ENCODE measurements at regions not wholly inside any gene's neighbourhood (a gene's known extent, or its start where the extent isn't known, plus 50 kb on each side); places are given as distances from the start of the nearest gene placed in this dataset.

- H3K27me3 ChIP-seq (ENCODE audit: control insufficient read depth in 3 of 3, insufficient read depth in 3 of 3, low read length in 3 of 3) = no peaks in the 10 kb centered on the region
- no peaks in the 10 kb centered on the region for H3K36me3 ChIP-seq (ENCODE audit: control insufficient read depth in 3 of 3, insufficient read depth in 3 of 3, low read length in 3 of 3)
- no peak overlapping the region for H3K27ac ChIP-seq (ENCODE audit: low read depth, low read length)
- H3K4me3 ChIP-seq (ENCODE audit: low read length in 3 of 3) = no peak overlapping the region
- H3K9me3 ChIP-seq (ENCODE audit: control insufficient read depth in 3 of 3, low read length in 3 of 3) = no peaks in the 10 kb centered on the region
- no peak overlapping the region for H3K9ac ChIP-seq (ENCODE audit: low read depth in 1 of 3, low read length in 3 of 3)
- H3K4me1 ChIP-seq (ENCODE audit: control insufficient read depth in 3 of 3, insufficient read depth in 3 of 3, low read length in 3 of 3) = peaks cover 7 to 26% (median 15%) of the 10 kb centered on the region in 3 donors
Measured at GRCh38 chr19:46911456-46911855, 50.7 kb downstream of the ARHGAP35 start.

- H3K27ac ChIP-seq (ENCODE audit: low read depth, low read length) = peak overlapping the region; percentile 12
- no peak overlapping the region for H3K4me3 ChIP-seq (ENCODE audit: low read length in 3 of 3)
- no peaks in the 10 kb centered on the region for H3K27me3 ChIP-seq (ENCODE audit: control insufficient read depth in 3 of 3, insufficient read depth in 3 of 3, low read length in 3 of 3)
- peaks cover 0 to under 1% (median 0%) of the 10 kb centered on the region in 3 donors for H3K36me3 ChIP-seq (ENCODE audit: control insufficient read depth in 3 of 3, insufficient read depth in 3 of 3, low read length in 3 of 3)
- no peaks in the 10 kb centered on the region for H3K9me3 ChIP-seq (ENCODE audit: control insufficient read depth in 3 of 3, low read length in 3 of 3)
- H3K4me1 ChIP-seq (ENCODE audit: control insufficient read depth in 3 of 3, insufficient read depth in 3 of 3, low read length in 3 of 3) = peaks cover 7 to 20% (median 15%) of the 10 kb centered on the region in 3 donors
- H3K9ac ChIP-seq (ENCODE audit: low read depth in 1 of 3, low read length in 3 of 3) = no peak overlapping the region
Measured at GRCh38 chr19:46913198-46913851, 52.5 kb downstream of the ARHGAP35 start.

- Histone ChIP-seq H3K9ac (ENCODE audit: low read depth in 1 of 3, low read length in 3 of 3) (peak overlapping the region in 2 of 3 donors; percentile 1 to 32), H3K4me3 (ENCODE audit: low read length in 3 of 3) (no peak overlapping the region), H3K27me3 (ENCODE audit: control insufficient read depth in 3 of 3, insufficient read depth in 3 of 3, low read length in 3 of 3) (no peaks in the 10 kb centered on the region), H3K4me1 (ENCODE audit: control insufficient read depth in 3 of 3, insufficient read depth in 3 of 3, low read length in 3 of 3) (peaks cover 4 to 18% (median 15%) of the 10 kb centered on the region in 3 donors), H3K9me3 (ENCODE audit: control insufficient read depth in 3 of 3, low read length in 3 of 3) (no peaks in the 10 kb centered on the region), H3K27ac (ENCODE audit: low read depth, low read length) (peak overlapping the region; percentile 12), H3K36me3 (ENCODE audit: control insufficient read depth in 3 of 3, insufficient read depth in 3 of 3, low read length in 3 of 3) (peaks cover 5 to 6% (median 6%) of the 10 kb centered on the region in 3 donors)
Measured at GRCh38 chr19:46913852-46914430, 53.1 kb downstream of the ARHGAP35 start.

GRCh38 chr19:46915386-46915785 is 54.6 kb downstream of the ARHGAP35 start:
- H3K4me1 ChIP-seq (ENCODE audit: control insufficient read depth in 3 of 3, insufficient read depth in 3 of 3, low read length in 3 of 3) = peaks cover 4 to 13% (median 12%) of the 10 kb centered on the region in 3 donors
- H3K9ac ChIP-seq (ENCODE audit: low read depth in 1 of 3, low read length in 3 of 3) = no peak overlapping the region
- no peak overlapping the region for H3K4me3 ChIP-seq (ENCODE audit: low read length in 3 of 3)
- no peaks in the 10 kb centered on the region for H3K9me3 ChIP-seq (ENCODE audit: control insufficient read depth in 3 of 3, low read length in 3 of 3)
- H3K36me3 ChIP-seq (ENCODE audit: control insufficient read depth in 3 of 3, insufficient read depth in 3 of 3, low read length in 3 of 3) = peaks cover 5 to 19% (median 15%) of the 10 kb centered on the region in 3 donors
- H3K27me3 ChIP-seq (ENCODE audit: control insufficient read depth in 3 of 3, insufficient read depth in 3 of 3, low read length in 3 of 3) = no peaks in the 10 kb centered on the region
- H3K27ac ChIP-seq (ENCODE audit: low read depth, low read length) = no peak overlapping the region

GRCh38 chr19:46917002-46917401 is 56.2 kb downstream of the ARHGAP35 start:
- no peaks in the 10 kb centered on the region for H3K9me3 ChIP-seq (ENCODE audit: control insufficient read depth in 3 of 3, low read length in 3 of 3)
- H3K27me3 ChIP-seq (ENCODE audit: control insufficient read depth in 3 of 3, insufficient read depth in 3 of 3, low read length in 3 of 3) = no peaks in the 10 kb centered on the region

GRCh38 chr19:46919324-46919723 is 58.5 kb downstream of the ARHGAP35 start:
- H3K9ac ChIP-seq (ENCODE audit: low read depth in 1 of 3, low read length in 3 of 3) = no peak overlapping the region
- H3K4me1 ChIP-seq (ENCODE audit: control insufficient read depth in 3 of 3, insufficient read depth in 3 of 3, low read length in 3 of 3) = peaks cover 5 to 7% (median 7%) of the 10 kb centered on the region in 3 donors
- no peaks in the 10 kb centered on the region for H3K27me3 ChIP-seq (ENCODE audit: control insufficient read depth in 3 of 3, insufficient read depth in 3 of 3, low read length in 3 of 3)
- peaks cover 8 to 34% (median 15%) of the 10 kb centered on the region in 3 donors for H3K36me3 ChIP-seq (ENCODE audit: control insufficient read depth in 3 of 3, insufficient read depth in 3 of 3, low read length in 3 of 3)
- H3K9me3 ChIP-seq (ENCODE audit: control insufficient read depth in 3 of 3, low read length in 3 of 3) = no peaks in the 10 kb centered on the region
- H3K4me3 ChIP-seq (ENCODE audit: low read length in 3 of 3) = no peak overlapping the region
- no peak overlapping the region for H3K27ac ChIP-seq (ENCODE audit: low read depth, low read length)

More at GRCh38 chr19:46917002-46917401, 56.2 kb downstream of the ARHGAP35 start:
- Histone ChIP-seq H3K4me3 (ENCODE audit: low read length in 3 of 3) (no peak overlapping the region), H3K9ac (ENCODE audit: low read depth in 1 of 3, low read length in 3 of 3) (no peak overlapping the region), H3K4me1 (ENCODE audit: control insufficient read depth in 3 of 3, insufficient read depth in 3 of 3, low read length in 3 of 3) (peaks cover 4 to 13% (median 12%) of the 10 kb centered on the region in 3 donors), H3K36me3 (ENCODE audit: control insufficient read depth in 3 of 3, insufficient read depth in 3 of 3, low read length in 3 of 3) (peaks cover 5 to 28% (median 15%) of the 10 kb centered on the region in 3 donors), H3K27ac (ENCODE audit: low read depth, low read length) (no peak overlapping the region)

GRCh38 chr19:46920362-46920761 is 59.6 kb downstream of the ARHGAP35 start:
- Histone ChIP-seq H3K9ac (ENCODE audit: low read depth in 1 of 3, low read length in 3 of 3) (no peak overlapping the region), H3K4me3 (ENCODE audit: low read length in 3 of 3) (no peak overlapping the region), H3K36me3 (ENCODE audit: control insufficient read depth in 3 of 3, insufficient read depth in 3 of 3, low read length in 3 of 3) (peaks cover 8 to 34% (median 15%) of the 10 kb centered on the region in 3 donors), H3K4me1 (ENCODE audit: control insufficient read depth in 3 of 3, insufficient read depth in 3 of 3, low read length in 3 of 3) (peaks cover 15 to 18% (median 16%) of the 10 kb centered on the region in 3 donors), H3K9me3 (ENCODE audit: control insufficient read depth in 3 of 3, low read length in 3 of 3) (no peaks in the 10 kb centered on the region), H3K27me3 (ENCODE audit: control insufficient read depth in 3 of 3, insufficient read depth in 3 of 3, low read length in 3 of 3) (no peaks in the 10 kb centered on the region), H3K27ac (ENCODE audit: low read depth, low read length) (no peak overlapping the region)

GRCh38 chr19:46921071-46921470 is 60.3 kb downstream of the ARHGAP35 start:
- H3K9ac ChIP-seq (ENCODE audit: low read depth in 1 of 3, low read length in 3 of 3) = no peak overlapping the region
- no peak overlapping the region for H3K4me3 ChIP-seq (ENCODE audit: low read length in 3 of 3)
- H3K4me1 ChIP-seq (ENCODE audit: control insufficient read depth in 3 of 3, insufficient read depth in 3 of 3, low read length in 3 of 3) = peaks cover 21 to 25% (median 22%) of the 10 kb centered on the region in 3 donors
- H3K27me3 ChIP-seq (ENCODE audit: control insufficient read depth in 3 of 3, insufficient read depth in 3 of 3, low read length in 3 of 3) = no peaks in the 10 kb centered on the region
- H3K36me3 ChIP-seq (ENCODE audit: control insufficient read depth in 3 of 3, insufficient read depth in 3 of 3, low read length in 3 of 3) = peaks cover 8 to 34% (median 15%) of the 10 kb centered on the region in 3 donors
- no peak overlapping the region for H3K27ac ChIP-seq (ENCODE audit: low read depth, low read length)
- no peaks in the 10 kb centered on the region for H3K9me3 ChIP-seq (ENCODE audit: control insufficient read depth in 3 of 3, low read length in 3 of 3)

- H3K36me3 ChIP-seq (ENCODE audit: control insufficient read depth in 3 of 3, insufficient read depth in 3 of 3, low read length in 3 of 3) = peaks cover 8 to 34% (median 15%) of the 10 kb centered on the region in 3 donors
- no peak overlapping the region for H3K27ac ChIP-seq (ENCODE audit: low read depth, low read length)
- H3K9ac ChIP-seq (ENCODE audit: low read depth in 1 of 3, low read length in 3 of 3) = no peak overlapping the region
- peaks cover 35 to 39% (median 36%) of the 10 kb centered on the region in 3 donors for H3K4me1 ChIP-seq (ENCODE audit: control insufficient read depth in 3 of 3, insufficient read depth in 3 of 3, low read length in 3 of 3)
- H3K4me3 ChIP-seq (ENCODE audit: low read length in 3 of 3) = no peak overlapping the region
- H3K9me3 ChIP-seq (ENCODE audit: control insufficient read depth in 3 of 3, low read length in 3 of 3) = no peaks in the 10 kb centered on the region
- H3K27me3 ChIP-seq (ENCODE audit: control insufficient read depth in 3 of 3, insufficient read depth in 3 of 3, low read length in 3 of 3) = no peaks in the 10 kb centered on the region
Measured at GRCh38 chr19:46922465-46922864, 61.7 kb downstream of the ARHGAP35 start.

GRCh38 chr19:46924874-46925547 is 64.2 kb downstream of the ARHGAP35 start:
- Histone ChIP-seq H3K4me1 (ENCODE audit: control insufficient read depth in 3 of 3, insufficient read depth in 3 of 3, low read length in 3 of 3) (peaks cover 46 to 58% (median 53%) of the 10 kb centered on the region in 3 donors), H3K27me3 (ENCODE audit: control insufficient read depth in 3 of 3, insufficient read depth in 3 of 3, low read length in 3 of 3) (no peaks in the 10 kb centered on the region), H3K9ac (ENCODE audit: low read depth in 1 of 3, low read length in 3 of 3) (peak overlapping the region; percentile 32 to 47 (median 46)), H3K27ac (ENCODE audit: low read depth, low read length) (peak overlapping the region; percentile 70), H3K36me3 (ENCODE audit: control insufficient read depth in 3 of 3, insufficient read depth in 3 of 3, low read length in 3 of 3) (peaks cover 0 to 19% (median 3%) of the 10 kb centered on the region in 3 donors), H3K4me3 (ENCODE audit: low read length in 3 of 3) (peak overlapping the region in 2 of 3 donors; percentile 25 to 29), H3K9me3 (ENCODE audit: control insufficient read depth in 3 of 3, low read length in 3 of 3) (no peaks in the 10 kb centered on the region)

Measured in skeletal muscle tissue (tissue), 3 donors.